ENCODE measurements at regions not wholly inside any gene's neighbourhood (a gene's known extent, or its start where the extent isn't known, plus 50 kb on each side); places are given as distances from the start of the nearest gene placed in this dataset.
"Not testable (repeated sequence)": the region's sequence is repeated elsewhere in the genome, so short reads cannot be mapped to it uniquely, and the experiment has no call there.

GRCh38 chr3:76308541-76308940 lies 523.2 kb upstream of the ZNF717 start:
- no peaks in the 10 kb centered on the region for H3K27me3 ChIP-seq (ENCODE audit: insufficient read depth, low read length, poor library complexity)
- H3K4me2 ChIP-seq (ENCODE audit: insufficient read depth, low read length): no peak overlapping the region
- no peak for ATAC-seq (ENCODE audit: insufficient read depth, low read depth)
- H3K4me1 ChIP-seq (ENCODE audit: insufficient read depth, low read length): no peaks in the 10 kb centered on the region
- no peaks in the 10 kb centered on the region for H3K9me3 ChIP-seq (ENCODE audit: insufficient read depth, low read length, severe bottlenecking)
- no peak overlapping the region for H3K27ac ChIP-seq (ENCODE audit: low read length)
- H3K9ac ChIP-seq (ENCODE audit: low read depth, low read length): no peak overlapping the region
- no peaks in the 10 kb centered on the region for H4K20me1 ChIP-seq (ENCODE audit: insufficient read depth, low read length)
- no peak overlapping the region for H3K4me3 ChIP-seq (ENCODE audit: low read depth in 1 of 2, low read length in 2 of 2)
- DNase-seq: no peak
- H3K36me3 ChIP-seq (ENCODE audit: insufficient read depth, low read length): no peaks in the 10 kb centered on the region
- no peak for TF ChIP-seq EZH2 (IDR thresholded peaks at IDR 0.05; ENCODE audit: borderline replicate concordance, low read depth, low read length, severe bottlenecking)
- no peak for TF ChIP-seq CTCF (IDR thresholded peaks at IDR 0.05; ENCODE audit: borderline replicate concordance, extremely low read depth, low read length, poor library complexity, severe bottlenecking)
- H3K79me2 ChIP-seq (ENCODE audit: insufficient read depth, low read length): no peaks in the 10 kb centered on the region
- no peak overlapping the region for H2AFZ ChIP-seq (ENCODE audit: low read depth, low read length)

DNA sequence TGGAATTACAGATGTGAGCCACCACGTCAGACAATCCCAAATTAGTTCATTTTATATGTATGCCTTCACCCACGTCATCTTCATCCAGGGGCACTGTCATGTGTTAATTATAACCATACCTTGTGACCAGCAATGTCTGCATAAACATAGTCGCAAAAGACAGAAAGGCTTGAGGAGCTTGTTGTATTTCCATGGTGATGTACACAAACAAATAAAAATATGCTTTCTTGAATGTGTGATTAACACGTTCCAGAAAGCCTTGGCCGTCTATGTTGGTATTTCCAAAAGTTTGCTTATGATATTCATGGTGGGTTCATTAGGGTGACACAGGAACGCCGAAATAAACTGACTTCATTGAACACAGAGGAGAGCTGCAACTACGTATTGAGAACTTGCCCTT lies 524.7 kb upstream of the ZNF717 start:
- H3K27ac ChIP-seq (ENCODE audit: low read length): no peak overlapping the region
- no peaks in the 10 kb centered on the region for H3K9me3 ChIP-seq (ENCODE audit: insufficient read depth, low read length, severe bottlenecking)
- H3K4me2 ChIP-seq (ENCODE audit: insufficient read depth, low read length): no peak overlapping the region
- no peak for ATAC-seq (ENCODE audit: insufficient read depth, low read depth)
- no peaks in the 10 kb centered on the region for H4K20me1 ChIP-seq (ENCODE audit: insufficient read depth, low read length)
- no peaks in the 10 kb centered on the region for H3K36me3 ChIP-seq (ENCODE audit: insufficient read depth, low read length)
- H3K79me2 ChIP-seq (ENCODE audit: insufficient read depth, low read length): no peaks in the 10 kb centered on the region
- DNase-seq: no peak
- no peaks in the 10 kb centered on the region for H3K27me3 ChIP-seq (ENCODE audit: insufficient read depth, low read length, poor library complexity)
- no peak for TF ChIP-seq EZH2 (IDR thresholded peaks at IDR 0.05; ENCODE audit: borderline replicate concordance, low read depth, low read length, severe bottlenecking)
- TF ChIP-seq CTCF (IDR thresholded peaks at IDR 0.05; ENCODE audit: borderline replicate concordance, extremely low read depth, low read length, poor library complexity, severe bottlenecking): no peak
- H3K9ac ChIP-seq (ENCODE audit: low read depth, low read length): no peak overlapping the region
- no peak overlapping the region for H2AFZ ChIP-seq (ENCODE audit: low read depth, low read length)
- no peak overlapping the region for H3K4me3 ChIP-seq (ENCODE audit: low read depth in 1 of 2, low read length in 2 of 2)
- no peaks in the 10 kb centered on the region for H3K4me1 ChIP-seq (ENCODE audit: insufficient read depth, low read length)

- Histone ChIP-seq H3K4me3 (ENCODE audit: low read depth in 1 of 2, low read length in 2 of 2) (no peak overlapping the region), H3K79me2 (ENCODE audit: insufficient read depth, low read length) (no peaks in the 10 kb centered on the region), H3K9me3 (ENCODE audit: insufficient read depth, low read length, severe bottlenecking) (no peaks in the 10 kb centered on the region), H4K20me1 (ENCODE audit: insufficient read depth, low read length) (no peaks in the 10 kb centered on the region), H3K9ac (ENCODE audit: low read depth, low read length) (no peak overlapping the region), H2AFZ (ENCODE audit: low read depth, low read length) (no peak overlapping the region), H3K27ac (ENCODE audit: low read length) (no peak overlapping the region), H3K36me3 (ENCODE audit: insufficient read depth, low read length) (no peaks in the 10 kb centered on the region), H3K27me3 (ENCODE audit: insufficient read depth, low read length, poor library complexity) (no peaks in the 10 kb centered on the region), H3K4me1 (ENCODE audit: insufficient read depth, low read length) (no peaks in the 10 kb centered on the region), H3K4me2 (ENCODE audit: insufficient read depth, low read length) (no peak overlapping the region)
- TF ChIP-seq EZH2 (IDR thresholded peaks at IDR 0.05; ENCODE audit: borderline replicate concordance, low read depth, low read length, severe bottlenecking) (no peak), CTCF (IDR thresholded peaks at IDR 0.05; ENCODE audit: borderline replicate concordance, extremely low read depth, low read length, poor library complexity, severe bottlenecking) (no peak)
- DNase-seq: no peak
- no peak for ATAC-seq (ENCODE audit: insufficient read depth, low read depth)
Observed at GRCh38 chr3:76310667-76311066, 525.3 kb upstream of the ZNF717 start.

DNA sequence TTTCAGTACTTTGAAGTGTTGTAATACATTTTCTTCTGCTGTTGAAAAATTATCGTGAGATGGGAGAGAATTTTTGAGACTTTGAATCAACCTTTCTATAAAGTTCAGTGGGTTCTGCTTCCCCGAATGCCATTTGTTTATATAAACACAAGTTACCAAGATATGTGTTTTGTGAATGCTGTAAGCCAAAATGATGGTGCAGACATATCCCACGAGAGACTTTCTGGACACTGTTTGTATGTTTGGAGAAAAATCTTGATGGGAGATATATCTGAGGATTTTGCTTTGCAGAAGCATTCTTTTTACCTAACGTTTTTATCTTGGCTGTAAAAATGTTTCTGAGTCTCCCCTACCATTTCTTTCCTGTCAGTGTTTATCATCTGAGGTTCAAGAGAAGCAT lies 526.6 kb upstream of the ZNF717 start:
- ATAC-seq (ENCODE audit: insufficient read depth, low read depth) (no peak), DNase-seq (no peak)
- Histone ChIP-seq H3K27ac (ENCODE audit: low read length) (no peak overlapping the region), H2AFZ (ENCODE audit: low read depth, low read length) (no peak overlapping the region), H3K79me2 (ENCODE audit: insufficient read depth, low read length) (no peaks in the 10 kb centered on the region), H3K4me3 (ENCODE audit: low read depth in 1 of 2, low read length in 2 of 2) (no peak overlapping the region), H3K4me1 (ENCODE audit: insufficient read depth, low read length) (no peaks in the 10 kb centered on the region), H4K20me1 (ENCODE audit: insufficient read depth, low read length) (no peaks in the 10 kb centered on the region), H3K9ac (ENCODE audit: low read depth, low read length) (no peak overlapping the region), H3K4me2 (ENCODE audit: insufficient read depth, low read length) (no peak overlapping the region), H3K27me3 (ENCODE audit: insufficient read depth, low read length, poor library complexity) (no peaks in the 10 kb centered on the region), H3K9me3 (ENCODE audit: insufficient read depth, low read length, severe bottlenecking) (no peaks in the 10 kb centered on the region), H3K36me3 (ENCODE audit: insufficient read depth, low read length) (no peaks in the 10 kb centered on the region)
- TF ChIP-seq CTCF (IDR thresholded peaks at IDR 0.05; ENCODE audit: borderline replicate concordance, extremely low read depth, low read length, poor library complexity, severe bottlenecking): no peak
- no peak for TF ChIP-seq EZH2 (IDR thresholded peaks at IDR 0.05; ENCODE audit: borderline replicate concordance, low read depth, low read length, severe bottlenecking)

GRCh38 chr3:76315906-76316305 lies 530.6 kb upstream of the ZNF717 start:
- not testable (repeated sequence) for ATAC-seq (ENCODE audit: insufficient read depth, low read depth); H2AFZ ChIP-seq (ENCODE audit: low read depth, low read length); H4K20me1 ChIP-seq (ENCODE audit: insufficient read depth, low read length); H3K9ac ChIP-seq (ENCODE audit: low read depth, low read length); H3K27ac ChIP-seq (ENCODE audit: low read length); H3K4me3 ChIP-seq (ENCODE audit: low read depth in 1 of 2, low read length in 2 of 2); H3K4me2 ChIP-seq (ENCODE audit: insufficient read depth, low read length); H3K27me3 ChIP-seq (ENCODE audit: insufficient read depth, low read length, poor library complexity); H3K79me2 ChIP-seq (ENCODE audit: insufficient read depth, low read length); H3K4me1 ChIP-seq (ENCODE audit: insufficient read depth, low read length); DNase-seq; H3K9me3 ChIP-seq (ENCODE audit: insufficient read depth, low read length, severe bottlenecking); H3K36me3 ChIP-seq (ENCODE audit: insufficient read depth, low read length)

Measured in DND-41 (cell line).